Omental fat pad (tissue), 3 donors: ENCODE measurements at regions not wholly inside any gene's neighbourhood (a gene's known extent, or its start where the extent isn't known, plus 50 kb on each side); places are given as distances from the start of the nearest gene placed in this dataset.

ENCODE experiments used
- ATAC-seq: fragments of 150-250 bp; one replicate; pipeline ENCODE4 v1.9.1; 2016; ENCODE audit warnings: mild to moderate bottlenecking, moderate library complexity; ENCODE audit not compliant: low FRiP score
- DNase-seq: peaks from one replicate; pipeline ENCODE4 v3.0.0-alpha.2; 2019; ENCODE audit warnings: low spot score
- TF ChIP-seq, protein P1 (sequence below), 3 donors: fragments of 450-650 bp; IDR thresholded peaks; one replicate each; pipeline ENCODE4 v1.5.1; 2016 to 2017; ENCODE audit warnings: antibody characterized with exemption in 3 of 3, mild to moderate bottlenecking in 3 of 3, moderate library complexity in 2 of 3

DNA sequence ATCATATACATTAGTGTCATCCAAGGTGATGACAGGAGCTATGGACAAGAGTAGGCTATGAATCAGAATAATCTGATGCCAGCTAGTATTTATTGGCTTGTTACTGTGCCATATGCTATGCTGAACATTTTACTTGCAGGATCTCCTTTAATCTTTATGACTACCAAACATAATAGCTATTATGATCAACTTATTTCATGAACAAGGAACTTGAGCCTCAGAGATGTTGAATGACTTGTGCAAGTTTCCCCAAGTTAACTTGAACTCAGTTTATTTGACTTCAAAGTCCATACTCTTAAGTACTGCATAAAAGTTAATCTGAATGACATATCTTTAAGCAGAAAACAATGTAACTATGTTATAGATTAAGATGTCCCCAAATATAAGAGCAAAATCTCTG, 178.8 kb upstream of the ARHGAP20 start:
- DNase-seq (no peak), ATAC-seq (no peak)
- TF ChIP-seq, protein P1, sequence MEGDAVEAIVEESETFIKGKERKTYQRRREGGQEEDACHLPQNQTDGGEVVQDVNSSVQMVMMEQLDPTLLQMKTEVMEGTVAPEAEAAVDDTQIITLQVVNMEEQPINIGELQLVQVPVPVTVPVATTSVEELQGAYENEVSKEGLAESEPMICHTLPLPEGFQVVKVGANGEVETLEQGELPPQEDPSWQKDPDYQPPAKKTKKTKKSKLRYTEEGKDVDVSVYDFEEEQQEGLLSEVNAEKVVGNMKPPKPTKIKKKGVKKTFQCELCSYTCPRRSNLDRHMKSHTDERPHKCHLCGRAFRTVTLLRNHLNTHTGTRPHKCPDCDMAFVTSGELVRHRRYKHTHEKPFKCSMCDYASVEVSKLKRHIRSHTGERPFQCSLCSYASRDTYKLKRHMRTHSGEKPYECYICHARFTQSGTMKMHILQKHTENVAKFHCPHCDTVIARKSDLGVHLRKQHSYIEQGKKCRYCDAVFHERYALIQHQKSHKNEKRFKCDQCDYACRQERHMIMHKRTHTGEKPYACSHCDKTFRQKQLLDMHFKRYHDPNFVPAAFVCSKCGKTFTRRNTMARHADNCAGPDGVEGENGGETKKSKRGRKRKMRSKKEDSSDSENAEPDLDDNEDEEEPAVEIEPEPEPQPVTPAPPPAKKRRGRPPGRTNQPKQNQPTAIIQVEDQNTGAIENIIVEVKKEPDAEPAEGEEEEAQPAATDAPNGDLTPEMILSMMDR (IDR thresholded peaks at IDR 0.05) = no peak

DNA sequence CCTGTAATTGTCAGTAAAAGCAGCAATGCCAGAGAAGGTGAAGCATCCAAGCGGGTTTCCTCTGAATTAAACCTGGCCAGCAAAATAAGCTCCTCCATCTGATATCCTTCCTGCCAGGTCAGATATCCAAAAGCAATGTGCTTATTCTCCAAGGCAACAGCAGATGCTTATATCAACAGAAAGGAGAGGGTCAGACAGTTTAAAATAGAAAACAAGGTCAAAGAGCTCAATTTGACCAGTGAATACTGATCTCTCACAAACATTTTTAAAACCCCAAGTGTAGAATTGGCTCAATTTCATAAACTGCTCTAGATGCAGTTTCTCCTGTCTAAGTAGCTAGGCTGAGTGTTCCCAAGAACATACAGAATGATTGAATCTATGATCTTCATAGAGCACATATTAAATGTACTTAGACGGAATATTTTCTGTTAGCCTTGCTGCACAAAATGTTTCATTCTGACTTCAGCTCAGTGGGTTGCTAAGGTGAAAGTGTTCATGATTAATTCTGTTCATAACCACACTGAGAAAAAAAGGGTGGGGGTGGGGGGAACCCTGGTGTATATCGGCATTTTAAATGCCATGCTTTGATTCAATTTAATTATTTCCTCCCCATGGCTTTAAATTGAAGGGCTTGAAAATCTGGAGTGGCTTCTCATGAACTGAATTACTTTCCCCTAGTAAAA, 174.2 kb upstream of the ARHGAP20 start:
- DNase-seq (no peak), ATAC-seq (no peak)
- TF ChIP-seq, protein P1 (IDR thresholded peaks at IDR 0.05) = no peak

DNA sequence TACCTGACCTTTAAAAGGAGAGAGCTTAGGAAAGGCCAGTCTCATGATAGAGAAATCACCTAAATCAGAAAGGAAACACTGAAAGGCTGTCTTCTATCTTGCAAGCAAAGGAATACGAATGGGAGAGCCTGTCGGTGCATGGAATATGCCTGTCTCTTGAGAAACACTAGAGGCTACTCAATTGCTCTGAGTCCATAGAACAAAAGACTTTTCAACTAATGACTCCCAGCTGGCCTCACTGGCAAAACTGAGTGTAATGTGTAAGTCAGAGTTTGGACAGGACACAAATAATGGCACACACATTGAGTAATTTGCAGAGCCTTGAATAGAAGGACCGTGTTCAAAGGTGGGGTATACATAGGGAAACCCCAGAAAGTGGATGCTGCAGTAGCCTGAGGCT, 171.0 kb upstream of the ARHGAP20 start:
- DNase-seq (no peak), ATAC-seq (no peak)
- TF ChIP-seq, protein P1 (IDR thresholded peaks at IDR 0.05) = no peak

DNA sequence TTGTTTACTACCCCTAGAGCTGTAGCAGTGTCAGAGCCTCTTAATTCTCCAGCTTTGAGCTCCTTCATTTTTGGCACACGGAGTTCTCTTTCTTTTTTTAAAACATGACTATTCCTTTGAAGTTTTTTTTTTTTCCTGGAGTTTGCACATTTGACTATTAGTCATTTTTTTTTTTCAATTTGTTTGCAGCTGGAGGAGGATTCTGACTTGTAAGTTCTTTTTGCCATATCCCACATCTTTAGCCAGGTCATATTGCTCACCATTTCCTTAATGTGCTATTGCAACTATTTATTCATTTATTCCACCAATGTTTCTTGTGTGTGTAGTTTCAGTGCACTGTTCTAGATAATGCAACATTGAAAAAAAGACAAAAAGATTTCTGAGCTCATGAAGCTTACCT, 166.3 kb upstream of the ARHGAP20 start:
- DNase-seq (no peak), ATAC-seq (peak; percentile 82)
- TF ChIP-seq, protein P1 (IDR thresholded peaks at IDR 0.05) = no peak

DNA sequence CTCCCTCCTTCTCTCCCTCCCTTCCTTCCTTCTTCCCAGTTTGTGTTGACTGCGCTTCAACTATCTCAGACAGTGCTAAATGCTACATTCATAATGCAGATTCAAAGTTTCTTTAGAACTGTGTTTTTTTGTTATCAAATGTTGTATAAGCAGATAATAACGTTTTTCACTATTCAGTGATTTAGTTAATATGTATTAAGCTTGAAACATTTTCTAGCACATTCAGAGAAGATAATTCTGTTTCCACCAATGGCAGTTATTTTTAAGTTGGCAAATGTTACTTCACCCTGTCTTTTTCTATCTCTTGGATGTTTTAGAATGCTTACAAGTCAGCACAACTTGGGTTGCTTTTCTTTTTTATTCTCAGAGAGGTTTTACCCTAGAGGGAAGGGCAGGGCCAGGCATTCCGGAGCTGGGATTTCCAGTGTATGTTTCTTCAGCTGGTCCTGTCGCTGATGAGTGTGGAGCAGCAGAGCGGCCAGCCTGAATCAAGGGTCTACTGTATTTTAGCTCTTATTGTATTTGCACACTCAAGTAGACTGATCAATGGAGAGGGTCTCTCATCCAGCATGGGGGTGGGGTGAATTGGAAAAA, 162.3 kb upstream of the ARHGAP20 start:
- TF ChIP-seq, protein P1 (IDR thresholded peaks at IDR 0.05) = no peak
- DNase-seq (no peak), ATAC-seq (peak; percentile 55)

DNA sequence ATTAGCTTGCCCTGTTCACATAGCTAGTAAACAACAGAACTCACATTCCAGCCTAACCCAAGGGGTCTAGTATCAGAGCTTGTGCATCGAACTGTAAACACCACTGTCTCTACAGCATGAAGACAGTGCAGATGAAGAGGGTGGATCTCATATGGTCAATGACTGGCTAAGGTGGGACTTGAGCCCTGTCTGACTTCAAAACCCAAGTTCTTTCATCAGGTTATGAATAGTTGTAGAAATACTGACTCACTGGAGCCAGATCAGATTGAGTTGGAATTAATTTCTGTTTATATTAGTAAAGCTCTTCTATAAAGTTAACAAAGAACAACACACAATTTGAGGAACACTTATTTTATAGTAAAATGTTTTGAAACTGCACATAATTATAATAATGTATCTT, 161.7 kb upstream of the ARHGAP20 start:
- ATAC-seq = peak; percentile 74
- TF ChIP-seq, protein P1 (IDR thresholded peaks at IDR 0.05) = no peak
- DNase-seq = no peak
